HK-2 (cell line): ENCODE measurements at regions not wholly inside any gene's neighbourhood (a gene's known extent, or its start where the extent isn't known, plus 50 kb on each side); places are given as distances from the start of the nearest gene placed in this dataset.

ENCODE experiments used
- DNase-seq: peaks from one replicate; pipeline ENCODE4 v3.0.0-alpha.2; 2018; ENCODE audit not compliant: unreplicated experiment

- no peak for DNase-seq
Observed at GRCh38 chr7:121525155-121525819, 129.2 kb upstream of the FAM3C start.

DNA sequence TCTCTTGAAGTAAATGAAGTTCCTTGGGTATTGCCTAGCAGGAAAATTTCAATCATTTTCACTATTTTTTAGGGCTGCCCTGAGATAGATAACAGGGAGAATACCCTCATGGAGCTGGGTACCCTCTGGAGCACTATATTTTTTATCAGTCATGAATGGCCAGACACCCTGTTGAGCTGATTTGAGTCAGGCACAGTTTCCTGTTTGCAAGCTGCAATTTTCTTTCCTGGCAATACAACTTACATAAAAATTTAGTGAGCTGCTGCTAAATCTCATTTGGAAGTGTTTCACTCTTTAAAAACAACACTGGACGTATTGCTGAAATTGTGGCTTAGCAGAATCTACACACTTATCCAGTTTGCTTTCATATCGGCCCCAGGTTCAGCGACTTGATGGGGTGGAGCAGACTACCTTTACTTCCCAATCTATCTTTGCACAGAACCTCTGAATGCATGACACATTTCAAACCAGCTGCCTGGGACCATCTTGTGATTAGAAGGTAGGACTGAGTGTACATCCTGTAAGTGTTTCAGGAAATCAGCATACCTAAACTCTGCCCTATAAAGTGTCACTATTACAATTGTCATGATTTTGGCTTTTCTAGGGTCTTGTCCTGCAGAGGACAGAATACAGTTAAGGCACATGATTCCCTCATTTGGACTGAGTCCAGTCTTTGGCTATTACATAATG is 125.7 kb upstream of the FAM3C start:
- DNase-seq, result no peak

DNA sequence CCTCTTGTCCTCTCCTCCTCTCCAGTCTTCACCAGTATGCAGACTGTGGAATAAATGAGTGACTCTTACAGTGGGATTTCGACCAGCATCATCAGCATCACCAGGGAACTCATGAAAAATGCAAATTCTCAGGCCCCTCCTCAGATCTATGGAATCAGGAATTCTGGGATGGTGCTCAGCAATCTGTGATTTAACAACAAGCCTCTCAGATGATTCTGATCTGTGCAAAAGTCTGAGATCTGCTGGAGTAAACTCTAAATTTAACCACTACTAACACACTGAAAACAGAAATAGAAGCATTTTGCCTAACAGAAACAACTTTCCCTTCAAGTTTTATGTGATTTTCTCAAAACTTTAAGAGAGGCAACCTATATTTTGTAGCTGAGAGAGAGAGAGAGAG is 124.8 kb upstream of the FAM3C start:
- DNase-seq, result no peak

DNA sequence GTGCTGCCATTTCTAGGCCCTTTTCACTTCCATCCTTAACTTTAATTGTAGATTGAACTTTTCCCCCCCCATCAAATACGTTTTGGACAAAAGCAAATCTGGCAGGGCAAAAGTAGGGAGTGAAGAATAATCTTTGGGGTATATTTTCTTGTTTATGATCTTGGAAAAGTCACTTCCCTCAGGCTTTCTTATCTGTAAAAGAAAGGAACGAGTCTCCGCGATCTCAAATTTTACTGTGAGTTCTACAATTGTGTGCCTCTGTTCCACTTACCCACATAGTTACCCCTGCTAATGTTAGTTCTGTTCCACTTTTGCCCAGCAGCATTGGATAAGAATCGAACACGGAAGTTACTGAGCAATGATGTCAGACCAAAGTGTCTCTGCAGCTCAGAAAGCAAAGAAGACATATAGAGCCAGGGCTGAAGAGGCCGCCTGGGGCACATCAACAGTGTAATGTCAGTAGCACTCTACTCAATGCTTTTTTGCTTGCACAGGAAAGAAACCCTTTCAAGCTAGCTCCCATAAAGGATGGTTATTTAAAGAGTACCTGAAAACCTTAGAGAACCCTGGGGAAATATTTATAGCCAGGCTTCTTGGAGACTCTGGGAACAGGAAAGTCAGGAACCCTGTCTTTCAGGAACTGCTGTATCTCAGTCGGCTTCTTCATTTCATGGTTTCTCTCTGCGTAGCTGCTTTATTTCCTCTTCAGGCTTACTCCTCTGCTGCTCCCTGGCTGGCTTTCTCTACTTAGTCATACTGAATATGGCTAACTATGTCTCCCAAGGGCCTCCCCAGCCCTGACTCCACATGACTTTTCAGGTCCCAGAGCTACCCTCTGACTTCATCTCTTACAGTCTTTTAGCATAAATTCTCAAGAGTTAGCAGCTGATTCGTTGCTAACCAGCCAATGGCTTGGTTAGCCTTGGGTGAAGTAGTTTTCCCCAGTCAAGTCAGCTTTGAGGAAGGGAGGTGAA is 123.7 kb upstream of the FAM3C start:
- no peak for DNase-seq

DNA sequence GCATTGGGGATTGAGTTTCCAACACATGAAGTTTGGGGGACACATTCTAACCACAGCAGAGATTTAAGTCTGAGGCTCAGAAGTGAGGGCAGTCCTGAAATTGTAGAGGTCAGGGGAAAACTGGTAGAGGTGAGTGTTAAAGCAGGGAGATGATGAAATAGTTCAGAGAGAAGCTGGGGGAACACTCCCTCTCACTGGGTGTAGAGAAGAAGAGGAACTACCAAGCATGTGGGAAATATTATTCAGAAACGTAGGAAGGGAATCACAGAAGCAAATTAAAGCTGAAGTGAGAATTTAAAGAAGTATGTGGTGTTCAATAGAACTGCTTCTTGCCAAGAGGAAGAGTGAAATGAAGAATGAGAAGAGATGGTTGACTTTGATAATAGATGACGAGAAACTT is 121.5 kb upstream of the FAM3C start:
- no peak for DNase-seq

DNA sequence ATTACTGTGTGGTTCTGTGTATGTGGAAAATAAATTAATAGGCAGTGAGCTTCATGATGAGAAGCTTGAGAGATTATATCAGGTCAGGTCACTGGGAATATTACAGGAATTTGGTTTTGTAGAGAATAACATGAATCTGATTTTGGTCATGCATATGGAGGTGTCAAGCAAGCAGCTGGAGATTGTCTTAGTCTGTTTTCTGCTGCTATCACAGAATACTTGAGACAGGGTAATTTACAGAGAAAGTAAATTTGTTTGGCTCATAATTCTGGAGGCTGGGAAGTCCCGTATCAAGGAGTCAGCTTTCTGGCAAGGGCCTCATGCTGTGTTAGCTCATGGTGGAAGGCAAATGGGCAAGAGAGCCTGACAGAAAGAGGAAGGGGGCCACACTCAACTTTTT is 120.7 kb upstream of the FAM3C start:
- no peak for DNase-seq

- DNase-seq, result no peak
Observed at GRCh38 chr7:121515630-121516401, 119.7 kb upstream of the FAM3C start.

DNA sequence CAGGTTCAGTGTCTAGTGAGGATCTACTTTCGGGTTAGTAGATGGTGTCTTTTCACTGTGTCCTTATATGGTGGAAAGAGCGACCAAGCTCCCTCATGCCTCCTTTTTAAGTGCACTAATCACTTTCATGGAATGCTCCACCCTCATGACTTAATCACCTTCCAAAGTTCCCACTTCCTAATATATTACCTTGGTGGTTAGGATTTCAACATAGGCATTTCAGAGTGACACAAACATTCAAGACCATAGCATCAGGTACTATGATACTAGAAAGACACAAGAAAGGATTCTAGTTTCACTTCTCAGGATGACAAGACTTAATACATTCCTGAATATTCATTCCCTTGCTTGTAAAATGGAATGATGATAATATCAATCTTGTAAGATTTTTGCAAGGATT is 119.1 kb upstream of the FAM3C start:
- DNase-seq, result no peak

DNA sequence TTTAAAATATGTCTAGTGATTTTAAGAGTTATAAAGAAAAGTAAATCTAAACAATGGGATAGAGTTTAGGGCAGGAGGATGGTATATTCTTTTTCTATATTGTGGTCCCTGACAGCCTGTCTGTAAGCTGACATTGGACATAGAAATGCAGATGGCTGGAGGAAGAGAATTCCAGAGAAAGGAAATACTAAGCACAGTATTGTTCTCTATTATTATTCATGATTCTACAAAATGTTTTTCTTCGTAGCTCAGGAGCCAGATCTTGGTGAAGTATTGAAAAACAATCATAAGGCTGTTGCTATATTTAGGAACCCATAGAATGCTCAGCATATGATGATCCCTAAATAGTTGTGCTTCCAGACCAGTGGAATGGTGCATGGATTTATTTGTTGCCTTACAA is 117.0 kb upstream of the FAM3C start:
- no peak for DNase-seq

DNA sequence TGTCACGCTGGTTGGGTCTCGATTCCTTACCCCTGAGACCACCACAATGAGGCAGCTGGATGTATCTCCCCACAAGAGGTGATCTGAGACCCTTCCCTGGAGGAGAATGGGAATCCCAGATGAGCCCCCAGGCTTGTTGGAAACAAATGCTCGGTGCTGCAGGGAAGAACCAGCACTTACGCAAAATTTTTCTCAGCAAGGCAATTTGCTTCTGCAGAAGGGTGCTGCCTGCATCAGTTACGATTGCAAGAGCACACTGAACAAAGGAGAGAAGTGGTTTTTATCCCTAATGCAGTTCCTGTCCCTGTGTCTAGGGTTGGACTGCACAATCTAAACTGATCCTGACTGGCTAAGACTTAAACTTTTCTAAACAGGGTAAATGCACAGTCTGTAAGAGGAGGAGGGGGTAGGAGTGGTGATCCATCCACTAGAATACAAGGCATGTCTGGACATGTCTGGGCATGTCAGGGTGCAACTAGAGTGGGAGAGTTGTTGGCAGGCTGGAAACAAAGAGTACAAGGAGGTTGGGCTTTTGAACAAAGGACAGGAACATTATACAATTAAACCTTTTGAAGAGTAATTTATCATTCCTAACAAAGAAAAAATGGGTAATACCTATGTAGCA is 114.9 kb upstream of the FAM3C start:
- DNase-seq, result no peak

DNA sequence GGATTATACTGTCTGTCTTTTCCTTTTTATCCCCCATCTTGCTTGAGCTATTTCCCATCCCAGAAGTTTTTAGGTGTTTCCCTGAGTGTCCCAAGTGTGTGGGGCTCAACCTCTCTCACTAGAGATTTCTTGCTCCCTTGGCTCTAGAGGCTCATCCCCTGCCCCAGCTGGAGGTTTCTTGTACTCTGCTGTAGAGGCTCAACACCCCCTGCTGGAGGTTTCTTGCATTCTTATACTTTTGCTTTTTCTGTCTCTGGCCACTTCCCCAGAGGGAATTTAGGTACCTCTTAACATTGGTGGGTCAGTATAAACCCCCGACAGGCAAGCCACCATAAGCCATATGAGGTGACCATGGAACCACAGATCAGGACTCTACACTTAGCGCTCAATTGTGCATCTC is 114.2 kb upstream of the FAM3C start:
- no peak for DNase-seq

DNA sequence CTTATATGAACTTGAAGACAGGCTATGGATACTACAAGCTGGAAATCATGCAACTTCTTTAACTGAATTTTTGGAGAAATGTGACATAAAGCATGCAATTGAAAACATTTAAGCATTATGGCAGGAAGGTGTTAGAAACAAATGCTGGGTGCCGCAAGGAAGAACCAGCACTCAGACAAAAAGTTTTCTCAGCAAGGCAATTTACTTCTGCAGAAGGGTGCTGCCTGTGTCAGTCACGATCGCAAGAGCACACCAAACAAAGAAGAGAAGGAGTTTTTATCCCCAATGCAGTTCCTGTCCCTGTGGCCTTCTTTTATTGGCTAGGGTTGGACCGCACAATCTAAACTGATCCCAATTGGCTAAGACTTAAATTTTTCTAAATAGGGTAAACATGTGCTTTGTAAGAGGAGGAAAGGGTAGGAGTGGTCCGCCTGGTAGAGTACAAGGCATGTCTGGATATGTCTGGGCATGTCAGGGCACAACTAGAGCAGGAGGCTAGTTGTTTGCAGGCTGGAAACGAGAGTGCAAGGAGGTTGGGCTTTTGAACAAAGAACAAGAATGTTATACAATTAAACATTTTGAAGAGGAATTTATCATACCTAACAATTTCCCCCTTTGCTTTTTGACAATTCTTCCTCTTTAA is 109.6 kb upstream of the FAM3C start:
- DNase-seq, result no peak

DNA sequence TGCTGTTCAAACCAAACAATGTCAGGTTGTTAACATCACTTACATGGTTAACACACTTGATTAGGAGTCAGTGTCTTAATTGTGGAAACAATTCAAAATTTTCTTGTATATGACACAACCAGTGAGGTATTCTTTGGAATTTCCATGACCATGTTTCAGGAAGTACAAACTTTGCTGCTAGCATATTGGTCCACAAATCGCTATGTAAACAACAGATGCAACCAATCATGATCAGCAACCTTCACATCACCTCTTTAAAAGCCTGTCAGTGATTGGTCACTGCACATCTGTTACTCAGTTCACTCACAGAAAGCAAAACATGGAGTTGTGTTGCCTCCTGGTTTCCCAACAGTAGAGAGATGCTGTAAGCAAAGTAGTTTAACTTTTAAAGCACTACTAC is 108.9 kb upstream of the FAM3C start:
- no peak for DNase-seq

- peak; percentile 41 for DNase-seq
Observed at GRCh38 chr7:121504482-121504881, 108.4 kb upstream of the FAM3C start.

DNA sequence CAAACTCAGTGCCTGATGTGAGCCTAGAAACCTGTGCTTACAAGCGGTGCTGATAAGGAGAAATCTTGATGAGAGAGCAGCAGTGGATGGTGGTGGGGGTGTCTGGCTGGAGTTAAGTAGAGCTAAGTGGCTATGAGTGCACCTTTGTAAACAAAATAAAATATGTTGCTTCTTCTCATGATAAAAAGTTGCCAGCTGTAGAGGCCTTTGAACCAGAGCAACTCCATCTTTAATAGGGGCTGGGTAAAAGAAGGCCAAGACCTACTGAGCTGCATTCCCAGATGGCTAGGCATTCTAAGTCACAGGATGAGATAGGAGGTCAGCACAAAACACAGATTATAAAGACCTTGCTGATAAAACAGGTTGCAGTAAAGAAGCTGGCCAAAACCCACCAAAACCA is 107.6 kb upstream of the FAM3C start:
- no peak for DNase-seq

DNA sequence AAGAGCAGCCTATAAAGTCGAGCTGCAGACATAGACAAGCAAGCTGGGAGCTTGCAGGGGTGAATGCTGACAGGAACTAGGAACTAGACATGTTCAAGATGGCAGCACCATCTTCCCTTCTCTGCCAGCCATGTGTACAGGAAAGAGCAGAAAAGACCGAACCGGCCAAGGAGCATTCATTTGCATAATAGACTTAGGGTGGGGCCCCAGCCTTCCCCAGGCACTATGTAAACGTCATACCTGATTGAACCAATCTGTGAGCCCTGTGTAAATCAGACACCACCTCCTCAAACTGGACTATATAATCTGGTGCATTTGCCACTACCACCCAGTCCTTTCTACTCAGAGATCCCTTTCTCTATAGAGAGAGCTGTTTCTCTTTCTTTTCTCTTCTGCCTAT is 106.9 kb upstream of the FAM3C start:
- DNase-seq, result no peak

- no peak for DNase-seq
Observed at GRCh38 chr7:121501566-121501965, 105.5 kb upstream of the FAM3C start.

GRCh38 chr7:121500360-121501058 is 104.4 kb upstream of the FAM3C start:
- DNase-seq, result no peak

- no peak for DNase-seq
Observed at GRCh38 chr7:121499624-121500023, 103.5 kb upstream of the FAM3C start.

DNA sequence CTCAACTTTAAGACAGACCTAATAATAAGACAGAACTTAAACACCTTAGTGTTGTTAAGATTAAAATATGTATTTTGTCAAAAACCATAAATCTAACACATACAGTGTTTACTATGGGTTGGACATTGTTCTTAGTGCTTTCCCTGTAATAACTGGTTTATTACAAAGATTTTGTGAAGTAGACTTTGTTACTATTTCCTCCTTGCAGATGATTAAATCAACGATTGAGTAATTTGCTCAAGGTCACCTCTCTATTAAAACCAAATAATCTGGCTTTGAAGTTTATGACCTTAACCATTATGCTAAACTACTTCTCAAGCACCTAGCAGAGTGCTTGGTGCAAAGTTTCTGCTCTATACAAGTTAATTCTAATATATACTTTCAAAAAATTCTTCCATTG is 102.7 kb upstream of the FAM3C start:
- no peak for DNase-seq
